CD4-positive, alpha-beta memory T cell (primary cell): ENCODE measurements at regions not wholly inside any gene's neighbourhood (a gene's known extent, or its start where the extent isn't known, plus 50 kb on each side); places are given as distances from the start of the nearest gene placed in this dataset.
"Not testable (repeated sequence)": the region's sequence is repeated elsewhere in the genome, so short reads cannot be mapped to it uniquely, and the experiment has no call there.

Experiments used
- CTCF ChIA-PET: fragments of 350-600 bp; sonication (Branson Sonifier 250); formaldehyde crosslinking; loops from one replicate; lab custom pipeline; 2021; ENCODE audit warnings: inconsistent platforms; ENCODE audit not compliant: partially characterized antibody; lab: Charles Lee
- POLR2A ChIA-PET: fragments of 350-600 bp; sonication (Branson Sonifier 250); formaldehyde crosslinking; loops from one replicate; lab custom pipeline; 2021; ENCODE audit not compliant: partially characterized antibody; lab: Charles Lee
- DNase-seq, 5 donors: peaks; one replicate each; pipeline versions ENCODE4 v3.0.0 to v3.0.0-alpha.2; 2020 to 2022; ENCODE audit warnings: mixed read lengths in 1 of 5
- H3K27ac ChIP-seq: one replicate; pipeline ENCODE4 v1.7.0; 2013; ENCODE audit warnings: low read depth, low read length
- H3K27me3 ChIP-seq: 2 replicates; pipeline ENCODE4 v1.7.0; 2013; ENCODE audit warnings: mild to moderate bottlenecking, low read length, moderate library complexity; ENCODE audit not compliant: insufficient read depth
- H3K36me3 ChIP-seq: 2 replicates; pipeline ENCODE4 v1.7.0; 2013; ENCODE audit warnings: mild to moderate bottlenecking, low read length, moderate library complexity; ENCODE audit not compliant: insufficient read depth
- H3K4me1 ChIP-seq: 2 replicates; pipeline ENCODE4 v1.7.0; 2013; ENCODE audit warnings: mild to moderate bottlenecking, low read length, moderate library complexity; ENCODE audit not compliant: insufficient read depth
- H3K4me3 ChIP-seq, 2 donors: one replicate each; pipeline ENCODE4 v1.7.0; 2013; ENCODE audit warnings: low read length in 2 of 2, mild to moderate bottlenecking in 1 of 2
- H3K9me3 ChIP-seq, 2 donors: one replicate each; pipeline ENCODE4 v1.7.0; 2013; ENCODE audit warnings: low read length in 2 of 2, control low read depth in 1 of 2; ENCODE audit not compliant: control insufficient read depth in 1 of 2
- H3K27ac Mint-ChIP-seq, 7 donors: one replicate each; pipeline ENCODE4 v1.8.0; 2020 to 2021; ENCODE audit warnings: mixed read lengths in 7 of 7, mild to moderate bottlenecking in 6 of 7, inconsistent platforms in 3 of 7, moderate library complexity in 3 of 7
- H3K27me3 Mint-ChIP-seq, 2 donors: one replicate each; pipeline ENCODE4 v1.8.0; 2020 to 2021; ENCODE audit warnings: mixed read lengths in 2 of 2
- H3K36me3 Mint-ChIP-seq, 2 donors: one replicate each; pipeline ENCODE4 v1.8.0; 2020 to 2021; ENCODE audit warnings: mixed read lengths in 2 of 2, inconsistent platforms in 1 of 2, mild to moderate bottlenecking in 1 of 2
- H3K4me1 Mint-ChIP-seq, 4 donors: one replicate each; pipeline ENCODE4 v1.8.0; 2020 to 2021; ENCODE audit warnings: mixed read lengths in 4 of 4, mild to moderate bottlenecking in 1 of 4
- H3K4me3 Mint-ChIP-seq, 8 donors: one replicate each; pipeline ENCODE4 v1.8.0; 2020 to 2021; ENCODE audit warnings: mixed read lengths in 8 of 8, mild to moderate bottlenecking in 7 of 8, moderate library complexity in 6 of 8, inconsistent platforms in 3 of 8
- H3K9me3 Mint-ChIP-seq, 8 donors: one replicate each; pipeline ENCODE4 v1.8.0; 2020 to 2021; ENCODE audit warnings: mixed read lengths in 8 of 8, mild to moderate bottlenecking in 5 of 8, inconsistent platforms in 3 of 8, moderate library complexity in 1 of 8
- intact Hi-C: fragments of 100-400 bp; cut with micrococcal nuclease; formaldehyde crosslinking; loops from one replicate; pipeline ENCODE4 v1.15.1; 2023

- DNase-seq, H3K4me3 ChIP-seq, H3K27me3 ChIP-seq, H3K9me3 ChIP-seq, H3K4me1 Mint-ChIP-seq, H3K36me3 Mint-ChIP-seq, H3K27me3 Mint-ChIP-seq, intact Hi-C loops, CTCF ChIA-PET, H3K27ac Mint-ChIP-seq, POLR2A ChIA-PET, H3K4me1 ChIP-seq, H3K9me3 Mint-ChIP-seq, H3K36me3 ChIP-seq, H3K27ac ChIP-seq, H3K4me3 Mint-ChIP-seq: not testable (repeated sequence)
Observed at GRCh38 chr9:41650086-41650485, 461.0 kb upstream of the ZNG1F start.

GRCh38 chr9:41648564-41648963, 459.4 kb upstream of the ZNG1F start:
- H3K27ac Mint-ChIP-seq, H3K4me3 ChIP-seq, CTCF ChIA-PET, H3K36me3 Mint-ChIP-seq, DNase-seq, H3K27me3 ChIP-seq, H3K4me3 Mint-ChIP-seq, H3K9me3 ChIP-seq, intact Hi-C loops, H3K27me3 Mint-ChIP-seq, H3K36me3 ChIP-seq, H3K4me1 Mint-ChIP-seq, H3K4me1 ChIP-seq, H3K27ac ChIP-seq, POLR2A ChIA-PET, H3K9me3 Mint-ChIP-seq: not testable (repeated sequence)

GRCh38 chr9:41646246-41646645, 457.1 kb upstream of the ZNG1F start:
- H3K4me1 Mint-ChIP-seq, intact Hi-C loops, H3K27ac ChIP-seq, H3K4me3 ChIP-seq, H3K4me3 Mint-ChIP-seq, DNase-seq, CTCF ChIA-PET, H3K27me3 ChIP-seq, H3K27ac Mint-ChIP-seq, H3K27me3 Mint-ChIP-seq, H3K36me3 Mint-ChIP-seq, H3K9me3 ChIP-seq, H3K36me3 ChIP-seq, H3K4me1 ChIP-seq, H3K9me3 Mint-ChIP-seq, POLR2A ChIA-PET: not testable (repeated sequence)

- intact Hi-C loops, POLR2A ChIA-PET, H3K9me3 ChIP-seq, H3K9me3 Mint-ChIP-seq, CTCF ChIA-PET, H3K4me3 ChIP-seq, H3K27ac ChIP-seq, H3K27ac Mint-ChIP-seq, H3K36me3 Mint-ChIP-seq, H3K36me3 ChIP-seq, H3K27me3 Mint-ChIP-seq, H3K27me3 ChIP-seq, H3K4me1 ChIP-seq, H3K4me1 Mint-ChIP-seq: not testable (repeated sequence)
- H3K4me3 Mint-ChIP-seq, result peak overlapping the region in 7 of 8 donors; percentile 27 to 84 (median 71)
- DNase-seq, result peak in 4 of 5 donors; percentile 36 to 51 (median 43)
Observed at GRCh38 chr9:41643571-41644279, 454.6 kb upstream of the ZNG1F start.

- H3K9me3 Mint-ChIP-seq, H3K4me1 Mint-ChIP-seq, H3K4me1 ChIP-seq, H3K27me3 Mint-ChIP-seq, H3K9me3 ChIP-seq, H3K27me3 ChIP-seq, DNase-seq, H3K36me3 Mint-ChIP-seq, H3K36me3 ChIP-seq, CTCF ChIA-PET, H3K4me3 ChIP-seq, H3K27ac ChIP-seq, H3K4me3 Mint-ChIP-seq, intact Hi-C loops, POLR2A ChIA-PET, H3K27ac Mint-ChIP-seq: not testable (repeated sequence)
Observed at GRCh38 chr9:41633726-41634125, 444.6 kb upstream of the ZNG1F start.

GRCh38 chr9:41623666-41624065, 434.5 kb upstream of the ZNG1F start:
- intact Hi-C loops, H3K4me1 Mint-ChIP-seq, H3K4me1 ChIP-seq, H3K27me3 ChIP-seq, POLR2A ChIA-PET, H3K27ac Mint-ChIP-seq, CTCF ChIA-PET, H3K9me3 ChIP-seq, H3K36me3 ChIP-seq, H3K27me3 Mint-ChIP-seq, H3K36me3 Mint-ChIP-seq, H3K27ac ChIP-seq, DNase-seq, H3K9me3 Mint-ChIP-seq, H3K4me3 ChIP-seq, H3K4me3 Mint-ChIP-seq: not testable (repeated sequence)

GRCh38 chr9:41619254-41619653, 430.1 kb upstream of the ZNG1F start:
- H3K4me3 Mint-ChIP-seq, H3K27me3 ChIP-seq, H3K9me3 Mint-ChIP-seq, POLR2A ChIA-PET, H3K36me3 Mint-ChIP-seq, DNase-seq, H3K27me3 Mint-ChIP-seq, intact Hi-C loops, H3K9me3 ChIP-seq, H3K4me1 ChIP-seq, H3K27ac ChIP-seq, CTCF ChIA-PET, H3K4me3 ChIP-seq, H3K4me1 Mint-ChIP-seq, H3K27ac Mint-ChIP-seq, H3K36me3 ChIP-seq: not testable (repeated sequence)

- H3K27me3 Mint-ChIP-seq, H3K9me3 Mint-ChIP-seq, H3K27me3 ChIP-seq, DNase-seq, H3K4me3 ChIP-seq, H3K36me3 Mint-ChIP-seq, POLR2A ChIA-PET, H3K9me3 ChIP-seq, CTCF ChIA-PET, H3K36me3 ChIP-seq, H3K27ac ChIP-seq, H3K4me1 ChIP-seq, H3K27ac Mint-ChIP-seq, H3K4me1 Mint-ChIP-seq, H3K4me3 Mint-ChIP-seq, intact Hi-C loops: not testable (repeated sequence)
Observed at GRCh38 chr9:41606961-41607547, 417.9 kb upstream of the ZNG1F start.
